HCT116 (cell line): ENCODE measurements at regions not wholly inside any gene's neighbourhood (a gene's known extent, or its start where the extent isn't known, plus 50 kb on each side); places are given as distances from the start of the nearest gene placed in this dataset.

Experiments
- POLR2A ChIP-seq: IDR thresholded peaks from 2 replicates; pipeline ENCODE4 v1.7.0; 2011; ENCODE audit warnings: borderline replicate concordance; ENCODE audit not compliant: insufficient read depth, insufficient read length; ENCODE audit errors: extremely low read depth
- RAD21 ChIP-seq: IDR thresholded peaks from 2 replicates; pipeline ENCODE4 v1.6.1; 2012; ENCODE audit warnings: low read depth, mild to moderate bottlenecking
- REST ChIP-seq: IDR thresholded peaks from 2 replicates; pipeline ENCODE4 v1.6.1; 2012; ENCODE audit warnings: low read depth
- ZBTB33 ChIP-seq: IDR thresholded peaks from 2 replicates; pipeline ENCODE4 v1.6.1; 2011; ENCODE audit warnings: mild to moderate bottlenecking, low read length, moderate library complexity; ENCODE audit not compliant: insufficient replicate concordance; ENCODE audit errors: extremely low read depth
- TF ChIP-seq, protein P1 (sequence below), 3 experiments: fragments of 200-600 bp in 1 of 3; sonication (generic) in 1 of 3; IDR thresholded peaks in 2 of 3; conservative IDR thresholded peaks in 1 of 3; 2 replicates each; pipeline ENCODE4 v1.5.1; 2012 to 2017; ENCODE audit warnings: low read depth in 2 of 3, low read length in 2 of 3, antibody characterized with exemption in 1 of 3, borderline replicate concordance in 1 of 3, control low read depth in 1 of 3, mild to moderate bottlenecking in 1 of 3, mixed read lengths in 1 of 3, mixed run types in 1 of 3, moderate library complexity in 1 of 3; ENCODE audit not compliant: insufficient read depth in 1 of 3

DNA sequence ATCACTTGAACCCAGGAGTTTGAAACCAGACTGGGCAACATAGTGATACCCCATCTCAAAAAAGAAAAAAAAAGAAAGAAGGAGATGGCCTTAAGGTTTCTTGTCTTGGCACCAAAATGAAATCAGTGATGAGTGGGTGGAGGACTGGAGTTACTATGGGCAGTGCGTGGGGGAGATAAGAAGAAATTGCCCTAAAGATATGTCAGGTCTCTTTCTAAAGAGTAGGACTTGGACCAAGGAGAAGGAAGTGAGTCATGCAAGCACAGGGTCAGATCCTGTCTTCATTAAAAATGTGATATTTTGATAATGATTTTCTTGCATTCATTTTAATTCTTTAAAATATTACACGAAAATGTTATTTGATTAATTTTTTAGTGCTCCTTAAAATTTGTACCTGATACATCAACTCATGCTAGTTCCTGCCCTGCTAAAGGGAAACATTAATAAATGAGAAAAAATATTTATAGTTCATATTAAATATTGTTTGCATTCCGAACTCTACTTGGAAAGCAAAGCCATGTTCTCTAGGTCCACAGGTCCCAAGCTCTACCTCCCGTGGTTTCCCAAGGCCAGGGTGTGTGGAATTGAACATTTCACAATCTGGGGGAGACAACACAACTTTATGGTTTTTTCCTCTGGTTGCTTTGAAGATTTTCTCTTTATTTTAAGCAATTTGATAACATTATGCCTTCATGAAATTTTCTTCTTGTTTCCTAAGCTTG, 62.6 kb upstream of the CTLA4 start:
- TF ChIP-seq, protein P1, sequence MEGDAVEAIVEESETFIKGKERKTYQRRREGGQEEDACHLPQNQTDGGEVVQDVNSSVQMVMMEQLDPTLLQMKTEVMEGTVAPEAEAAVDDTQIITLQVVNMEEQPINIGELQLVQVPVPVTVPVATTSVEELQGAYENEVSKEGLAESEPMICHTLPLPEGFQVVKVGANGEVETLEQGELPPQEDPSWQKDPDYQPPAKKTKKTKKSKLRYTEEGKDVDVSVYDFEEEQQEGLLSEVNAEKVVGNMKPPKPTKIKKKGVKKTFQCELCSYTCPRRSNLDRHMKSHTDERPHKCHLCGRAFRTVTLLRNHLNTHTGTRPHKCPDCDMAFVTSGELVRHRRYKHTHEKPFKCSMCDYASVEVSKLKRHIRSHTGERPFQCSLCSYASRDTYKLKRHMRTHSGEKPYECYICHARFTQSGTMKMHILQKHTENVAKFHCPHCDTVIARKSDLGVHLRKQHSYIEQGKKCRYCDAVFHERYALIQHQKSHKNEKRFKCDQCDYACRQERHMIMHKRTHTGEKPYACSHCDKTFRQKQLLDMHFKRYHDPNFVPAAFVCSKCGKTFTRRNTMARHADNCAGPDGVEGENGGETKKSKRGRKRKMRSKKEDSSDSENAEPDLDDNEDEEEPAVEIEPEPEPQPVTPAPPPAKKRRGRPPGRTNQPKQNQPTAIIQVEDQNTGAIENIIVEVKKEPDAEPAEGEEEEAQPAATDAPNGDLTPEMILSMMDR (IDR thresholded peaks at IDR 0.05 in 2 of 3, conservative IDR thresholded peaks at IDR 0.05 in 1 of 3; ENCODE audit: borderline replicate concordance in 1 of 3, insufficient read depth in 1 of 3, low read depth in 2 of 3, low read length in 2 of 3): no peak
- no peak for TF ChIP-seq REST
- no peak for TF ChIP-seq RAD21
- TF ChIP-seq ZBTB33: no peak
- TF ChIP-seq POLR2A: no peak
